ENCODE measurements at regions not wholly inside any gene's neighbourhood (a gene's known extent, or its start where the extent isn't known, plus 50 kb on each side); places are given as distances from the start of the nearest gene placed in this dataset.

- Histone ChIP-seq H3K27ac (no peak overlapping the region), H3K27me3 (no peaks in the 10 kb centered on the region), H3K4me3 (no peak overlapping the region), H3K36me3 (ENCODE audit: low read depth, missing control alignments) (no peaks in the 10 kb centered on the region), H3K9me3 (no peaks in the 10 kb centered on the region), H3K4me1 (no peaks in the 10 kb centered on the region)
- TF ChIP-seq CTCF (IDR thresholded peaks at IDR 0.05): no peak
- no peak for TF ChIP-seq POLR2A (IDR thresholded peaks at IDR 0.05)
- intact Hi-C loops (cut with DNase I; ENCODE audit: low total_unique reads): no loop called here
- 93 to 95% methylated on average over 15 to 16 of the region's 16 CpGs for WGBS, 2 donors
- DNase-seq: no peak
These were observed 261.7 kb downstream of the NPHP4 start for GRCh38 chr1:5730272-5731109.

GRCh38 chr1:5729636-5730145 is 262.5 kb downstream of the NPHP4 start:
- 96 to 98% methylated on average over 4 of the region's 4 CpGs for WGBS, 2 donors
- intact Hi-C loops (cut with DNase I; ENCODE audit: low total_unique reads): no loop called here

GRCh38 chr1:5728663-5729355 is 263.4 kb downstream of the NPHP4 start:
- H3K9me3 ChIP-seq: no peaks in the 10 kb centered on the region
- intact Hi-C loops (cut with DNase I; ENCODE audit: low total_unique reads): no loop called here
- H3K27me3 ChIP-seq: no peaks in the 10 kb centered on the region
- H3K27ac ChIP-seq: no peak overlapping the region
- TF ChIP-seq POLR2A (IDR thresholded peaks at IDR 0.05) (no peak), CTCF (IDR thresholded peaks at IDR 0.05) (no peak)
- no peaks in the 10 kb centered on the region for H3K4me1 ChIP-seq
- H3K36me3 ChIP-seq (ENCODE audit: low read depth, missing control alignments): no peaks in the 10 kb centered on the region
- no peak overlapping the region for H3K4me3 ChIP-seq
- no peak for DNase-seq
- WGBS, 2 donors: 80 to 83% methylated on average over 4 to 5 of the region's 5 CpGs

More at GRCh38 chr1:5729636-5730145, 262.5 kb downstream of the NPHP4 start:
- no peak overlapping the region for H3K4me3 ChIP-seq
- H3K27me3 ChIP-seq: no peaks in the 10 kb centered on the region
- no peak overlapping the region for H3K27ac ChIP-seq
- H3K36me3 ChIP-seq (ENCODE audit: low read depth, missing control alignments): no peaks in the 10 kb centered on the region
- H3K9me3 ChIP-seq: no peaks in the 10 kb centered on the region
- no peak for DNase-seq
- H3K4me1 ChIP-seq: no peaks in the 10 kb centered on the region
- TF ChIP-seq CTCF (IDR thresholded peaks at IDR 0.05) (no peak), POLR2A (IDR thresholded peaks at IDR 0.05) (no peak)

- H3K27me3 ChIP-seq: no peaks in the 10 kb centered on the region
- intact Hi-C loops (cut with DNase I; ENCODE audit: low total_unique reads): no loop called here
- H3K4me3 ChIP-seq: no peak overlapping the region
- TF ChIP-seq POLR2A (IDR thresholded peaks at IDR 0.05) (no peak), CTCF (IDR thresholded peaks at IDR 0.05) (no peak)
- H3K4me1 ChIP-seq: no peaks in the 10 kb centered on the region
- WGBS, 2 donors: 82 to 90% methylated on average over 17 of the region's 17 CpGs
- H3K27ac ChIP-seq: no peak overlapping the region
- no peaks in the 10 kb centered on the region for H3K36me3 ChIP-seq (ENCODE audit: low read depth, missing control alignments)
- no peaks in the 10 kb centered on the region for H3K9me3 ChIP-seq
- DNase-seq: no peak
These were observed 264.2 kb downstream of the NPHP4 start for GRCh38 chr1:5727871-5728643.
